HEK293T (cell line): ENCODE measurements at regions not wholly inside any gene's neighbourhood (a gene's known extent, or its start where the extent isn't known, plus 50 kb on each side); places are given as distances from the start of the nearest gene placed in this dataset.

Experiments used
- ARNT ChIP-seq: fragments of 450-650 bp; IDR thresholded peaks from 2 replicates; pipeline ENCODE4 v1.6.1; 2017; ENCODE audit warnings: mild to moderate bottlenecking
- CTBP1 ChIP-seq: fragments of 450-650 bp; IDR thresholded peaks from 2 replicates; pipeline ENCODE4 v1.6.1; 2016; ENCODE audit warnings: borderline replicate concordance
- ELF4 ChIP-seq: fragments of 450-650 bp; IDR thresholded peaks from 2 replicates; pipeline ENCODE4 v1.6.1; 2017; ENCODE audit warnings: antibody characterized with exemption
- FOXA1 ChIP-seq: fragments of 450-650 bp; IDR thresholded peaks from 2 replicates; pipeline ENCODE4 v1.6.1; 2016; ENCODE audit warnings: mild to moderate bottlenecking
- FOXM1 ChIP-seq: fragments of 450-650 bp; IDR thresholded peaks from 2 replicates; pipeline ENCODE4 v1.6.1; 2017; ENCODE audit warnings: mild to moderate bottlenecking, borderline replicate concordance
- HDGF ChIP-seq: fragments of 450-650 bp; IDR thresholded peaks from 2 replicates; pipeline ENCODE4 v1.6.1; 2017; ENCODE audit warnings: antibody characterized with exemption, borderline replicate concordance
- L3MBTL2 ChIP-seq: fragments of 450-650 bp; conservative IDR thresholded peaks from 2 replicates; pipeline ENCODE4 v1.6.1; 2016; ENCODE audit warnings: mild to moderate bottlenecking
- NFRKB ChIP-seq: fragments of 450-650 bp; IDR thresholded peaks from 2 replicates; pipeline ENCODE4 v1.6.1; 2016; ENCODE audit warnings: mild to moderate bottlenecking, moderate library complexity
- PKNOX1 ChIP-seq: fragments of 450-650 bp; IDR thresholded peaks from 2 replicates; pipeline ENCODE4 v1.6.1; 2016
- SP1 ChIP-seq: fragments of 450-650 bp; IDR thresholded peaks from 2 replicates; pipeline ENCODE4 v1.6.1; 2017
- SUZ12 ChIP-seq: fragments of 450-650 bp; IDR thresholded peaks from 2 replicates; pipeline ENCODE4 v1.6.1; 2016; ENCODE audit warnings: mild to moderate bottlenecking
- TARDBP ChIP-seq: fragments of 450-650 bp; IDR thresholded peaks from 2 replicates; pipeline ENCODE4 v1.6.1; 2016

GRCh38 chr11:44468345-44468988 is 97.0 kb upstream of the CD82 start:
- TF ChIP-seq ELF4 (no peak), FOXM1 (no peak), FOXA1 (no peak), CTBP1 (no peak), SP1 (no peak), ARNT (no peak), L3MBTL2 (no peak), PKNOX1 (no peak), SUZ12 (no peak), NFRKB (no peak), TARDBP (no peak), HDGF (no peak)
